ENCODE measurements at regions not wholly inside any gene's neighbourhood (a gene's known extent, or its start where the extent isn't known, plus 50 kb on each side); places are given as distances from the start of the nearest gene placed in this dataset.

- TF ChIP-seq EZH2 (IDR thresholded peaks at IDR 0.05; ENCODE audit: borderline replicate concordance, insufficient read depth, low read depth, low read length, poor library complexity, severe bottlenecking), result no peak
- TF ChIP-seq, protein P1, sequence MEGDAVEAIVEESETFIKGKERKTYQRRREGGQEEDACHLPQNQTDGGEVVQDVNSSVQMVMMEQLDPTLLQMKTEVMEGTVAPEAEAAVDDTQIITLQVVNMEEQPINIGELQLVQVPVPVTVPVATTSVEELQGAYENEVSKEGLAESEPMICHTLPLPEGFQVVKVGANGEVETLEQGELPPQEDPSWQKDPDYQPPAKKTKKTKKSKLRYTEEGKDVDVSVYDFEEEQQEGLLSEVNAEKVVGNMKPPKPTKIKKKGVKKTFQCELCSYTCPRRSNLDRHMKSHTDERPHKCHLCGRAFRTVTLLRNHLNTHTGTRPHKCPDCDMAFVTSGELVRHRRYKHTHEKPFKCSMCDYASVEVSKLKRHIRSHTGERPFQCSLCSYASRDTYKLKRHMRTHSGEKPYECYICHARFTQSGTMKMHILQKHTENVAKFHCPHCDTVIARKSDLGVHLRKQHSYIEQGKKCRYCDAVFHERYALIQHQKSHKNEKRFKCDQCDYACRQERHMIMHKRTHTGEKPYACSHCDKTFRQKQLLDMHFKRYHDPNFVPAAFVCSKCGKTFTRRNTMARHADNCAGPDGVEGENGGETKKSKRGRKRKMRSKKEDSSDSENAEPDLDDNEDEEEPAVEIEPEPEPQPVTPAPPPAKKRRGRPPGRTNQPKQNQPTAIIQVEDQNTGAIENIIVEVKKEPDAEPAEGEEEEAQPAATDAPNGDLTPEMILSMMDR (IDR thresholded peaks at IDR 0.05), result no peak
Measured at GRCh38 chr9:21677834-21678233, 124.6 kb upstream of the MTAP start.
